Osteoblast (primary cell): ENCODE measurements at regions not wholly inside any gene's neighbourhood (a gene's known extent, or its start where the extent isn't known, plus 50 kb on each side); places are given as distances from the start of the nearest gene placed in this dataset.

ENCODE experiments used
- DNase-seq: peaks from one replicate; pipeline ENCODE4 v3.0.0; 2011; ENCODE audit warnings: low spot score, mixed read lengths; ENCODE audit not compliant: insufficient read length; ENCODE audit errors: missing footprints
- H2AFZ ChIP-seq: 2 replicates; pipeline ENCODE4 v1.6.0; 2011; ENCODE audit warnings: mild to moderate bottlenecking, low read length
- H3K27ac ChIP-seq: 2 replicates; pipeline ENCODE4 v1.5.1; 2011; ENCODE audit warnings: mild to moderate bottlenecking, low read depth, low read length, moderate library complexity
- H3K27me3 ChIP-seq: 2 replicates; pipeline ENCODE4 v1.6.0; 2012; ENCODE audit warnings: mild to moderate bottlenecking, control low read depth, inconsistent platforms, low read length, moderate library complexity; ENCODE audit not compliant: insufficient read depth
- H3K36me3 ChIP-seq: 2 replicates; pipeline ENCODE4 v1.5.1; 2011; ENCODE audit warnings: mild to moderate bottlenecking, low read length, control low read depth, moderate library complexity; ENCODE audit not compliant: insufficient read depth
- H3K4me1 ChIP-seq: 2 replicates; pipeline ENCODE4 v1.5.1; 2011; ENCODE audit warnings: mild to moderate bottlenecking, low read length, control low read depth, moderate library complexity; ENCODE audit not compliant: insufficient read depth
- H3K4me2 ChIP-seq: 2 replicates; pipeline ENCODE4 v1.6.0; 2011; ENCODE audit warnings: mild to moderate bottlenecking, low read length; ENCODE audit not compliant: insufficient read depth
- H3K4me3 ChIP-seq: fragments of 200-600 bp; sonication (generic); 3 replicates; pipeline ENCODE4 v1.5.1; 2012; ENCODE audit warnings: mild to moderate bottlenecking, low read length, inconsistent platforms; ENCODE audit not compliant: insufficient read depth
- H3K79me2 ChIP-seq: 2 replicates; pipeline ENCODE4 v1.6.0; 2012; ENCODE audit warnings: mild to moderate bottlenecking, low read length, control low read depth, inconsistent platforms; ENCODE audit not compliant: insufficient read depth
- H3K9me3 ChIP-seq: 2 replicates; pipeline ENCODE4 v1.5.1; 2011; ENCODE audit warnings: low read depth, low read length, control low read depth
- H4K20me1 ChIP-seq: 2 replicates; pipeline ENCODE4 v1.6.0; 2012; ENCODE audit warnings: mild to moderate bottlenecking, low read length, control low read depth; ENCODE audit not compliant: insufficient read depth
- CTCF ChIP-seq: IDR thresholded peaks from 2 replicates; pipeline ENCODE4 v1.5.1; 2011; ENCODE audit warnings: mild to moderate bottlenecking, low read depth, low read length, moderate library complexity; ENCODE audit errors: extremely low read depth

- DNase-seq: no peak
- no peak overlapping the region for H3K4me2 ChIP-seq
- H3K79me2 ChIP-seq: no peaks in the 10 kb centered on the region
- H3K4me1 ChIP-seq: peaks cover 6% of the 10 kb centered on the region
- H2AFZ ChIP-seq: no peak overlapping the region
- no peaks in the 10 kb centered on the region for H3K9me3 ChIP-seq
- H3K4me3 ChIP-seq: no peak overlapping the region
- no peak overlapping the region for H3K27ac ChIP-seq
- no peaks in the 10 kb centered on the region for H4K20me1 ChIP-seq
- TF ChIP-seq CTCF: no peak
- H3K36me3 ChIP-seq: no peaks in the 10 kb centered on the region
- H3K27me3 ChIP-seq: no peaks in the 10 kb centered on the region
Observed at GRCh38 chr12:71009430-71010142, 89.0 kb upstream of the PTPRR start.

GRCh38 chr12:71008616-71009015, 88.1 kb upstream of the PTPRR start:
- Histone ChIP-seq H3K4me2 (no peak overlapping the region), H3K27me3 (no peaks in the 10 kb centered on the region), H3K27ac (no peak overlapping the region), H3K36me3 (no peaks in the 10 kb centered on the region), H3K79me2 (no peaks in the 10 kb centered on the region), H4K20me1 (no peaks in the 10 kb centered on the region), H3K4me1 (peaks cover 6% of the 10 kb centered on the region), H3K9me3 (no peaks in the 10 kb centered on the region), H3K4me3 (no peak overlapping the region), H2AFZ (no peak overlapping the region)
- DNase-seq: no peak
- no peak for TF ChIP-seq CTCF

DNA sequence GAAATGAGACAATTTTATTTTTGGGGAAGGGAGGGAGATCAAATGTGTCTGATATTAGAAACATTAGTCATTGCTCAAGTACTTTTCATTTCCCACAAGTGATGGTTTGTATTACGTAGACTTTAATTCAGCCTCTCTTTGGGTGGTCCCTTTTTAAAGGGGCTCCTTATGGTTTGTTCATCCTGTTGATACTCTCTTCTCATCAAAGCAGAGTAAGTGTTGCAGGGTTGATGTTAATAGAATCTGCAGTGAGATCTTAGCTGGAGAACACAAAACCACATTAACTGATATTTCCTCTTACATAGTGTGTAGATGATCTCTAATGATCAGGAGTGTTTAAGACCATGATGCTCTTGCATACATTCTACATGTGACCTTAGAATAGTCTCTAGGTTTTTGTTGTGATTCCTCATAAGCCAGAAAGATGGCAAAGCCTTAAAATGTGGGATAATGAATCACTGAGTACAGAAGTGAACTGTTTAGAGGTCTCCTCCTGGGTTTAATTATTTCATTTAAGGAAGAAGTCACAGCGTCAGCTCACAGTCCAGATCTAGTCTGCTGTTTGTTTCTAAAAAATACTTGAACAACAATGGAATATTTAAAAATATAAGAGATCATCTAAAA, 87.4 kb upstream of the PTPRR start:
- DNase-seq: no peak
- Histone ChIP-seq H3K36me3 (no peaks in the 10 kb centered on the region), H2AFZ (no peak overlapping the region), H3K27ac (no peak overlapping the region), H3K4me1 (peaks cover 6% of the 10 kb centered on the region), H3K27me3 (no peaks in the 10 kb centered on the region), H3K4me2 (no peak overlapping the region), H3K4me3 (no peak overlapping the region), H3K9me3 (no peaks in the 10 kb centered on the region), H3K79me2 (no peaks in the 10 kb centered on the region), H4K20me1 (no peaks in the 10 kb centered on the region)
- no peak for TF ChIP-seq CTCF

- Histone ChIP-seq H3K4me2 (no peak overlapping the region), H3K79me2 (no peaks in the 10 kb centered on the region), H3K36me3 (no peaks in the 10 kb centered on the region), H3K9me3 (no peaks in the 10 kb centered on the region), H3K27ac (no peak overlapping the region), H2AFZ (no peak overlapping the region), H3K4me1 (peaks cover 6% of the 10 kb centered on the region), H3K4me3 (no peak overlapping the region), H4K20me1 (no peaks in the 10 kb centered on the region), H3K27me3 (no peaks in the 10 kb centered on the region)
- TF ChIP-seq CTCF: no peak
- DNase-seq: no peak
Observed at GRCh38 chr12:71007020-71007419, 86.5 kb upstream of the PTPRR start.
